H1 (cell line): ENCODE measurements at regions not wholly inside any gene's neighbourhood (a gene's known extent, or its start where the extent isn't known, plus 50 kb on each side); places are given as distances from the start of the nearest gene placed in this dataset.

Experiments used
- CEBPB ChIP-seq: IDR thresholded peaks from 2 replicates; pipeline ENCODE4 v1.6.1; 2012; ENCODE audit warnings: low read depth, low read length
- CREB1 ChIP-seq: IDR thresholded peaks from 2 replicates; pipeline ENCODE4 v1.6.1; 2012; ENCODE audit warnings: inconsistent platforms
- EP300 ChIP-seq, 2 experiments: IDR thresholded peaks; 1 replicate in 1 of 2; 2 replicates in 1 of 2; pipeline ENCODE4 v1.6.1; 2011 to 2012; ENCODE audit warnings: low read depth in 2 of 2, low read length in 2 of 2, mild to moderate bottlenecking in 2 of 2, borderline replicate concordance in 1 of 2, inconsistent platforms in 1 of 2, moderate library complexity in 1 of 2
- JUN ChIP-seq: IDR thresholded peaks from 2 replicates; pipeline ENCODE4 v1.6.1; 2011; ENCODE audit warnings: low read depth, mild to moderate bottlenecking, improper control_type of control experiment, low read length
- NRF1 ChIP-seq: IDR thresholded peaks from 2 replicates; pipeline ENCODE4 v1.6.1; 2011; ENCODE audit warnings: mild to moderate bottlenecking, low read depth, low read length, improper control_type of control experiment
- POLR2A ChIP-seq, 2 experiments: IDR thresholded peaks; 1 replicate in 1 of 2; 2 replicates in 1 of 2; pipeline ENCODE4 v1.6.1; 2011; ENCODE audit warnings: low read depth in 2 of 2, low read length in 2 of 2, mild to moderate bottlenecking in 2 of 2; ENCODE audit errors: control extremely low read depth in 1 of 2
- SRF ChIP-seq: IDR thresholded peaks from 2 replicates; pipeline ENCODE4 v1.6.1; 2011; ENCODE audit warnings: mild to moderate bottlenecking, low read depth, low read length, moderate library complexity
- TF ChIP-seq, protein P1 (sequence below), 3 experiments: IDR thresholded peaks; 1 replicate in 2 of 3; 2 replicates in 1 of 3; pipeline versions ENCODE4 v1.5.1 to v1.6.1; 2011; ENCODE audit warnings: low read length in 3 of 3, mild to moderate bottlenecking in 3 of 3, inconsistent platforms in 2 of 3, low read depth in 1 of 3, moderate library complexity in 1 of 3; ENCODE audit not compliant: insufficient read depth in 1 of 3; ENCODE audit errors: control extremely low read depth in 1 of 3
- TF ChIP-seq, protein P2 (sequence below): IDR thresholded peaks from 2 replicates; pipeline ENCODE4 v1.6.1; 2011; ENCODE audit warnings: low read length, improper control_type of control experiment

DNA sequence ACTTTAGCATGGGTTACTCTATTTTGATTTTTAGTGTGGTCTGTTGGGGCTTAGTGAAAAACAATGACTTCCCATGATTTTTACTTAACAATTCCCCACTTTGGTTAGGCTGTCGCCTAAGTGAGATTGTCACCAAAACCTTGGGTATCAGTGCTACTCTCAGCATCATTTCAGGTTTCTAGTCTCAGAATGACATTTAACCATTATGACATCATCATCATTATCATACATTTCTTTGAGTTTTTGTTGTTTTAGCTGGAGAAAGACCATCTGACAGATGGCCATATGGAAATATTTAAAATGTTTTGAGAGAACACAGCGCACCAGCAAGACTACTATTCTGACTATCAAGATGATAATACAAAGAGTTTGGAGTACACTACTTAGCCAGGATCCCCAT, 551.0 kb upstream of the PTPRD start:
- no peak for TF ChIP-seq CREB1
- TF ChIP-seq CEBPB, result no peak
- TF ChIP-seq EP300 (IDR thresholded peaks at IDR 0.05; ENCODE audit: borderline replicate concordance in 1 of 2, low read depth in 2 of 2, low read length in 2 of 2), result no peak
- TF ChIP-seq, protein P1, sequence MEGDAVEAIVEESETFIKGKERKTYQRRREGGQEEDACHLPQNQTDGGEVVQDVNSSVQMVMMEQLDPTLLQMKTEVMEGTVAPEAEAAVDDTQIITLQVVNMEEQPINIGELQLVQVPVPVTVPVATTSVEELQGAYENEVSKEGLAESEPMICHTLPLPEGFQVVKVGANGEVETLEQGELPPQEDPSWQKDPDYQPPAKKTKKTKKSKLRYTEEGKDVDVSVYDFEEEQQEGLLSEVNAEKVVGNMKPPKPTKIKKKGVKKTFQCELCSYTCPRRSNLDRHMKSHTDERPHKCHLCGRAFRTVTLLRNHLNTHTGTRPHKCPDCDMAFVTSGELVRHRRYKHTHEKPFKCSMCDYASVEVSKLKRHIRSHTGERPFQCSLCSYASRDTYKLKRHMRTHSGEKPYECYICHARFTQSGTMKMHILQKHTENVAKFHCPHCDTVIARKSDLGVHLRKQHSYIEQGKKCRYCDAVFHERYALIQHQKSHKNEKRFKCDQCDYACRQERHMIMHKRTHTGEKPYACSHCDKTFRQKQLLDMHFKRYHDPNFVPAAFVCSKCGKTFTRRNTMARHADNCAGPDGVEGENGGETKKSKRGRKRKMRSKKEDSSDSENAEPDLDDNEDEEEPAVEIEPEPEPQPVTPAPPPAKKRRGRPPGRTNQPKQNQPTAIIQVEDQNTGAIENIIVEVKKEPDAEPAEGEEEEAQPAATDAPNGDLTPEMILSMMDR (IDR thresholded peaks at IDR 0.05; ENCODE audit: control extremely low read depth in 1 of 3, insufficient read depth in 1 of 3, low read depth in 1 of 3, low read length in 3 of 3), result no peak
- TF ChIP-seq JUN, result no peak
- no peak for TF ChIP-seq POLR2A (IDR thresholded peaks at IDR 0.05; ENCODE audit: control extremely low read depth in 1 of 2, low read depth in 2 of 2, low read length in 2 of 2)
- TF ChIP-seq, protein P2, sequence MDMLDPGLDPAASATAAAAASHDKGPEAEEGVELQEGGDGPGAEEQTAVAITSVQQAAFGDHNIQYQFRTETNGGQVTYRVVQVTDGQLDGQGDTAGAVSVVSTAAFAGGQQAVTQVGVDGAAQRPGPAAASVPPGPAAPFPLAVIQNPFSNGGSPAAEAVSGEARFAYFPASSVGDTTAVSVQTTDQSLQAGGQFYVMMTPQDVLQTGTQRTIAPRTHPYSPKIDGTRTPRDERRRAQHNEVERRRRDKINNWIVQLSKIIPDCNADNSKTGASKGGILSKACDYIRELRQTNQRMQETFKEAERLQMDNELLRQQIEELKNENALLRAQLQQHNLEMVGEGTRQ, result no peak
- TF ChIP-seq SRF, result no peak
- TF ChIP-seq NRF1, result no peak
